ENCODE measurements at regions not wholly inside any gene's neighbourhood (a gene's known extent, or its start where the extent isn't known, plus 50 kb on each side); places are given as distances from the start of the nearest gene placed in this dataset.
A peak's percentile ranks its signal among the peaks of the same experiment; 100 is the strongest.

DNA sequence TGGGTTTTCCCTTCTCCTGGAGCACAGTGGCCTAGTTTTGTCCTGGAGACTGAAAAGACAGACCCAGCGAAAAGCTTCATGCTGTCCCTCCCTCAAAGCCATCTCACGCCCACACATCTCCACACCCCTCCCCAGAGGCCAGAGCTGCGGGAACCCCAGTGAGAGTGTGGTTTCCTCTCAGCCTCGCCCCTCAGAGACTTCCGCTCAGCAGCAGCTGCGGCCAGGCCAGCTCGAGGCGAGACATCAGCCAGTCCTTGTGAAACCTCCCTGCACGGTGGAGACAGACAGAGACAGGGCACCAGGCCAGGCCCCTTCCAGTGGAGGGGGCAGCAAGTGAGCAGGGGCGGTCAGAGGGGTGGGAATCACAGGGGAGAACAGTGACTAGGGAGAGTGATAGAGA is 77.0 kb upstream of the TNRC6C start:
- Histone ChIP-seq H3K79me1 (ENCODE audit: low read depth, low read length) (no peaks in the 10 kb centered on the region), H4K5ac (ENCODE audit: insufficient read length, low read depth, low read length) (no peak overlapping the region), H3K79me2 (ENCODE audit: control insufficient read depth in 1 of 2, insufficient read depth in 2 of 2, low read length in 2 of 2) (no peaks in the 10 kb centered on the region), H2AFZ (ENCODE audit: low read length) (no peak overlapping the region), H2BK5ac (ENCODE audit: low read depth, low read length) (0 out of 2 replicates have a peak overlapping the region, but pooled peaks have one; percentile 38), H2BK120ac (replicated peaks; ENCODE audit: low read depth, low read length) (no peak overlapping the region), H3K36me3 (ENCODE audit: control insufficient read depth in 2 of 4, insufficient read depth in 4 of 4, low read length in 3 of 4) (no peaks in the 10 kb centered on the region), H2AK5ac (ENCODE audit: low read depth, low read length) (no peak overlapping the region), H3K14ac (ENCODE audit: insufficient read length) (no peak overlapping the region), H4K91ac (replicated peaks; ENCODE audit: insufficient read length, low read length) (no peak overlapping the region), H4K8ac (ENCODE audit: extremely low read depth, insufficient read depth, low read length) (no peak overlapping the region), H3K4me2 (ENCODE audit: insufficient read depth in 1 of 2, low read depth in 2 of 2, low read length in 2 of 2) (no peak overlapping the region), H3K4me1 (replicated peaks in 1 of 4; ENCODE audit: control insufficient read depth in 3 of 4, insufficient read depth in 4 of 4, low read length in 3 of 4) (peaks cover 0 to 10% (median 7%) of the 10 kb centered on the region in 4 experiments; a peak in 5 of 7 replicates), H3K23ac (ENCODE audit: insufficient read length) (no peak overlapping the region), H4K20me1 (replicated peaks in 1 of 2; ENCODE audit: control insufficient read depth in 1 of 2, insufficient read depth in 2 of 2, low read length in 2 of 2) (peaks cover 0 to 2% of the 10 kb centered on the region in 2 experiments), H3K4ac (replicated peaks; ENCODE audit: insufficient read length, low read depth, low read length) (no peak overlapping the region), H3K27ac (ENCODE audit: low read depth, low read length) (no peak overlapping the region), H3K4me3 (ENCODE audit: extremely low read depth in 1 of 4, insufficient read depth in 2 of 4, low read depth in 3 of 4, low read length in 4 of 4) (no peak overlapping the region), H3K18ac (ENCODE audit: extremely low read depth, low read length) (no peak overlapping the region), H3K56ac (replicated peaks; ENCODE audit: insufficient read length, low read depth, low read length) (no peak overlapping the region), H3K9ac (replicated peaks in 1 of 4; ENCODE audit: extremely low read depth in 1 of 4, low read depth in 3 of 4, low read length in 3 of 4) (no peak overlapping the region), H3K9me3 (ENCODE audit: insufficient read depth in 2 of 2, low read depth in 1 of 2, low read length in 1 of 2) (no peaks in the 10 kb centered on the region), H2BK15ac (ENCODE audit: low read length) (no peak overlapping the region; the same call in 1 of the 2 replicates), H2BK20ac (ENCODE audit: low read length) (no peak overlapping the region), H2BK12ac (ENCODE audit: low read depth, low read length) (peak overlapping the region; percentile 65; the same call in 1 of the 2 replicates), H3K23me2 (ENCODE audit: low read depth, low read length) (peaks cover 4% of the 10 kb centered on the region; the same call in 1 of the 2 replicates), H3K27me3 (replicated peaks in 1 of 4; ENCODE audit: control insufficient read depth in 3 of 4, extremely low read depth in 1 of 4, insufficient read depth in 3 of 4, low read length in 3 of 4) (peaks cover 0 to 6% (median 0%) of the 10 kb centered on the region in 4 experiments; a peak in 3 of 7 replicates)
- TF ChIP-seq, protein P1, sequence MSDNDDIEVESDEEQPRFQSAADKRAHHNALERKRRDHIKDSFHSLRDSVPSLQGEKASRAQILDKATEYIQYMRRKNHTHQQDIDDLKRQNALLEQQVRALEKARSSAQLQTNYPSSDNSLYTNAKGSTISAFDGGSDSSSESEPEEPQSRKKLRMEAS (IDR thresholded peaks at IDR 0.05): no peak
- TF ChIP-seq CBX8 (IDR thresholded peaks at IDR 0.05; ENCODE audit: borderline replicate concordance, low read depth, low read length) (no peak), KDM5A (IDR thresholded peaks at IDR 0.05; ENCODE audit: low read length) (no peak), EZH2 (IDR thresholded peaks at IDR 0.05; ENCODE audit: low read depth, low read length, severe bottlenecking) (no peak), EGR1 (IDR thresholded peaks at IDR 0.05; ENCODE audit: borderline replicate concordance, low read depth, low read length) (peak; percentile 34; the same call in 1 of the 2 replicates)
- CTCF ChIA-PET (ENCODE audit: partially characterized antibody): interaction anchor here (0.8 to 6.1 kb wide), 4 partner anchors 9 to 339 kb away, joined by 3 to 28 read pairs (median 4); no protein-coding TSS in a partner anchor
- FAIRE-seq: no peak
- WGBS, 2 experiments (ENCODE audit: extremely low coverage in 1 of 2, insufficient coverage in 1 of 2, insufficient read length in 1 of 2, insufficient replicate concordance in 2 of 2, low coverage in 1 of 2, low lambda C conversion rate in 2 of 2, missing lambda C conversion rate in 1 of 2): 83% methylated on average over 8 of the region's 10 CpGs; no CpG with 5 or more reads in 1 of the 2 experiments
- DNase-seq (ENCODE audit: low read depth in 1 of 2, low spot score in 2 of 2): no peak
- POLR2A ChIA-PET (ENCODE audit: partially characterized antibody): interaction anchor here (0.7 kb wide), 1 partner anchor 46 kb away, joined by 3 read pairs; no protein-coding TSS in a partner anchor
